Mesendoderm (in vitro differentiated cells): ENCODE measurements at regions not wholly inside any gene's neighbourhood (a gene's known extent, or its start where the extent isn't known, plus 50 kb on each side); places are given as distances from the start of the nearest gene placed in this dataset.
"Not testable (repeated sequence)": the region's sequence is repeated elsewhere in the genome, so short reads cannot be mapped to it uniquely, and the experiment has no call there.

Experiments
- DNase-seq: peaks from one replicate; pipeline ENCODE4 v3.0.0; 2013
- H2AK5ac ChIP-seq: 2 replicates; pipeline ENCODE4 v1.6.1; 2013; ENCODE audit warnings: low read length, inconsistent platforms
- H2BK120ac ChIP-seq: 2 replicates; pipeline ENCODE4 v1.6.1; 2013; ENCODE audit warnings: low read depth, mild to moderate bottlenecking, low read length, moderate library complexity, mixed read lengths
- H2BK15ac ChIP-seq: replicated peaks from 2 replicates; pipeline ENCODE4 v1.6.1; 2013; ENCODE audit warnings: low read depth, mild to moderate bottlenecking, moderate library complexity
- H2BK5ac ChIP-seq: 2 replicates; pipeline ENCODE4 v1.6.1; 2013; ENCODE audit warnings: low read length, inconsistent platforms
- H3K18ac ChIP-seq: 2 replicates; pipeline ENCODE4 v1.6.1; 2013; ENCODE audit warnings: mild to moderate bottlenecking, low read length, mixed read lengths
- H3K23ac ChIP-seq: one replicate; pipeline ENCODE4 v1.6.1; 2013; ENCODE audit warnings: low read length
- H3K27ac ChIP-seq: 2 replicates; pipeline ENCODE4 v1.5.1; 2013; ENCODE audit warnings: low read depth, mild to moderate bottlenecking, inconsistent platforms, low read length, moderate library complexity
- H3K27me3 ChIP-seq: 2 replicates; pipeline ENCODE4 v1.6.1; 2013; ENCODE audit warnings: low read length, control low read depth, mild to moderate bottlenecking, inconsistent platforms; ENCODE audit not compliant: insufficient read depth, poor library complexity
- H3K36me3 ChIP-seq: 2 replicates; pipeline ENCODE4 v1.6.1; 2013; ENCODE audit warnings: low read length, inconsistent platforms; ENCODE audit not compliant: control insufficient read depth, insufficient read depth
- H3K4ac ChIP-seq: one replicate; pipeline ENCODE4 v1.6.1; 2013; ENCODE audit warnings: low read depth, mild to moderate bottlenecking, low read length, moderate library complexity
- H3K4me1 ChIP-seq: 2 replicates; pipeline ENCODE4 v1.6.1; 2013; ENCODE audit warnings: low read depth, low read length, inconsistent platforms; ENCODE audit not compliant: control insufficient read depth
- H3K4me2 ChIP-seq: 2 replicates; pipeline ENCODE4 v1.6.1; 2013; ENCODE audit warnings: low read length
- H3K4me3 ChIP-seq: 2 replicates; pipeline ENCODE4 v1.5.1; 2013; ENCODE audit warnings: mild to moderate bottlenecking, low read length
- H3K56ac ChIP-seq: one replicate; pipeline ENCODE4 v1.6.1; 2013; ENCODE audit warnings: low read length
- H3K79me1 ChIP-seq: 2 replicates; pipeline ENCODE4 v1.6.1; 2013; ENCODE audit warnings: low read length, inconsistent platforms
- H3K79me2 ChIP-seq: 2 replicates; pipeline ENCODE4 v1.6.1; 2013; ENCODE audit warnings: mild to moderate bottlenecking, low read length; ENCODE audit not compliant: control insufficient read depth, insufficient read depth
- H3K9ac ChIP-seq: 2 replicates; pipeline ENCODE4 v1.6.1; 2013; ENCODE audit warnings: low read length, inconsistent platforms
- H4K5ac ChIP-seq: one replicate; pipeline ENCODE4 v1.6.1; 2013; ENCODE audit warnings: low read length
- H4K8ac ChIP-seq: one replicate; pipeline ENCODE4 v1.6.1; 2013; ENCODE audit warnings: low read depth, mild to moderate bottlenecking, control low read depth, low read length, moderate library complexity
- WGBS: extraction: QIAGEN DNeasy Blood & Tissue Kit; methylation state at CpG from one replicate; pipeline ENCODE4 v1.1.7; 2013; ENCODE audit warnings: low lambda C conversion rate, missing lambda C conversion rate; ENCODE audit not compliant: insufficient coverage; ENCODE audit errors: extremely low coverage; 5-methylcytosine and 5-hydroxymethylcytosine counted together

- H2BK5ac ChIP-seq, result no peak overlapping the region
- no CpG with 5 or more reads among the region's 1 CpG for WGBS
- no peaks in the 10 kb centered on the region for H3K4me1 ChIP-seq
These were observed 56.1 kb upstream of the ZNF300 start for GRCh38 chr5:150960791-150961396.

GRCh38 chr5:150960323-150960722, 55.5 kb upstream of the ZNF300 start:
- H2BK5ac ChIP-seq, H3K4me2 ChIP-seq, H4K8ac ChIP-seq, H2AK5ac ChIP-seq, H3K27me3 ChIP-seq, H3K9ac ChIP-seq, H3K79me1 ChIP-seq, H3K18ac ChIP-seq, H3K4ac ChIP-seq, H3K4me1 ChIP-seq, H2BK120ac ChIP-seq, H3K27ac ChIP-seq, H3K36me3 ChIP-seq, H3K23ac ChIP-seq, H3K56ac ChIP-seq, DNase-seq, H3K4me3 ChIP-seq, H2BK15ac ChIP-seq, H4K5ac ChIP-seq, H3K79me2 ChIP-seq: not testable (repeated sequence)

More at GRCh38 chr5:150960791-150961396, 56.1 kb upstream of the ZNF300 start:
- Histone ChIP-seq H4K8ac (no peak overlapping the region), H3K4me2 (no peak overlapping the region), H3K36me3 (no peaks in the 10 kb centered on the region), H3K27ac (no peak overlapping the region), H3K4me3 (no peak overlapping the region), H3K27me3 (no peaks in the 10 kb centered on the region), H3K4ac (no peak overlapping the region), H2BK120ac (no peak overlapping the region), H3K18ac (no peak overlapping the region), H3K56ac (no peak overlapping the region), H2AK5ac (no peak overlapping the region), H3K9ac (no peak overlapping the region), H3K23ac (no peak overlapping the region), H3K79me2 (no peaks in the 10 kb centered on the region), H2BK15ac (no peak overlapping the region), H4K5ac (no peak overlapping the region), H3K79me1 (no peaks in the 10 kb centered on the region)
- DNase-seq, result peak; percentile 54
